Stomach (tissue), 4 donors: ENCODE measurements at regions not wholly inside any gene's neighbourhood (a gene's known extent, or its start where the extent isn't known, plus 50 kb on each side); places are given as distances from the start of the nearest gene placed in this dataset.

Experiments
- CTCF ChIP-seq, 7 experiments: fragments of 450-650 bp in 4 of 7; fragments of 200-600 bp in 3 of 7; sonication (generic) in 3 of 7; IDR thresholded peaks; one replicate each; pipeline ENCODE4 v1.5.1; 2016 to 2019; ENCODE audit warnings: antibody characterized with exemption in 7 of 7, control low read depth in 2 of 7, mild to moderate bottlenecking in 1 of 7
- POLR2A ChIP-seq, 4 donors: fragments of 450-650 bp; IDR thresholded peaks; one replicate each; pipeline ENCODE4 v1.6.1; 2016; ENCODE audit warnings: antibody characterized with exemption in 4 of 4, control low read depth in 2 of 4, mild to moderate bottlenecking in 1 of 4, moderate library complexity in 1 of 4

- no peak for TF ChIP-seq CTCF (IDR thresholded peaks at IDR 0.05)
- TF ChIP-seq POLR2A (IDR thresholded peaks at IDR 0.05) = no peak
These were observed 680.6 kb downstream of the ROBO2 start for GRCh38 chr3:77720460-77720971.
